ENCODE measurements at regions not wholly inside any gene's neighbourhood (a gene's known extent, or its start where the extent isn't known, plus 50 kb on each side); places are given as distances from the start of the nearest gene placed in this dataset.
"Not testable (repeated sequence)": the region's sequence is repeated elsewhere in the genome, so short reads cannot be mapped to it uniquely, and the experiment has no call there.

- no peak for DNase-seq (ENCODE audit: low read depth)
Measured at GRCh38 chr4:1531683-1532548, 125.7 kb upstream of the NKX1-1 start.

- DNase-seq (ENCODE audit: low read depth), result no peak
Measured at GRCh38 chr4:1530356-1530755, 124.1 kb upstream of the NKX1-1 start.

GRCh38 chr4:1524761-1525160, 118.5 kb upstream of the NKX1-1 start:
- DNase-seq (ENCODE audit: low read depth), result no peak

- no peak for DNase-seq (ENCODE audit: low read depth)
Measured at GRCh38 chr4:1523907-1524636, 117.8 kb upstream of the NKX1-1 start.

GRCh38 chr4:1523506-1523905, 117.3 kb upstream of the NKX1-1 start:
- no peak for DNase-seq (ENCODE audit: low read depth)

- no peak for DNase-seq (ENCODE audit: low read depth)
Measured at GRCh38 chr4:1523033-1523432, 116.8 kb upstream of the NKX1-1 start.

- DNase-seq (ENCODE audit: low read depth), result no peak
Measured at GRCh38 chr4:1522606-1523005, 116.4 kb upstream of the NKX1-1 start.

GRCh38 chr4:1521821-1522361, 115.6 kb upstream of the NKX1-1 start:
- no peak for DNase-seq (ENCODE audit: low read depth)

- DNase-seq (ENCODE audit: low read depth), result not testable (repeated sequence)
Measured at GRCh38 chr4:1520795-1521576, 114.7 kb upstream of the NKX1-1 start.

GRCh38 chr4:1519787-1520661, 113.8 kb upstream of the NKX1-1 start:
- no peak for DNase-seq (ENCODE audit: low read depth)

- no peak for DNase-seq (ENCODE audit: low read depth)
Measured at GRCh38 chr4:1518997-1519700, 112.9 kb upstream of the NKX1-1 start.

- DNase-seq (ENCODE audit: low read depth), result no peak
Measured at GRCh38 chr4:1517592-1518411, 111.6 kb upstream of the NKX1-1 start.

GRCh38 chr4:1516881-1517480, 110.7 kb upstream of the NKX1-1 start:
- DNase-seq (ENCODE audit: low read depth), result no peak

GRCh38 chr4:1516261-1516660, 110.0 kb upstream of the NKX1-1 start:
- DNase-seq (ENCODE audit: low read depth), result no peak

- no peak for DNase-seq (ENCODE audit: low read depth)
Measured at GRCh38 chr4:1515763-1516162, 109.5 kb upstream of the NKX1-1 start.

- no peak for DNase-seq (ENCODE audit: low read depth)
Measured at GRCh38 chr4:1515156-1515555, 108.9 kb upstream of the NKX1-1 start.

- DNase-seq (ENCODE audit: low read depth), result no peak
Measured at GRCh38 chr4:1514612-1515011, 108.4 kb upstream of the NKX1-1 start.

- no peak for DNase-seq (ENCODE audit: low read depth)
Measured at GRCh38 chr4:1513936-1514483, 107.8 kb upstream of the NKX1-1 start.
